Keratinocyte (primary cell): ENCODE measurements at regions not wholly inside any gene's neighbourhood (a gene's known extent, or its start where the extent isn't known, plus 50 kb on each side); places are given as distances from the start of the nearest gene placed in this dataset.

Experiments used
- DNase-seq: peaks from one replicate; pipeline ENCODE4 v3.0.0-alpha.2; 2011; ENCODE audit warnings: low read depth, missing footprints, low spot score
- FAIRE-seq: peaks from 2 replicates; lab custom pipeline; 2011; peaks lifted over from hg19 to GRCh38; lab: Jason Lieb, UNC
- H2AFZ ChIP-seq: 2 replicates; pipeline ENCODE4 v1.6.0; 2012; ENCODE audit warnings: low read length, control low read depth, inconsistent platforms; ENCODE audit not compliant: control insufficient read depth
- H3K27ac ChIP-seq: 2 replicates; pipeline ENCODE4 v1.5.1; 2011; ENCODE audit warnings: low read length; ENCODE audit not compliant: control insufficient read depth, insufficient read depth
- H3K27me3 ChIP-seq: 3 replicates; pipeline ENCODE4 v1.6.0; 2011; ENCODE audit warnings: low read length; ENCODE audit not compliant: control insufficient read depth, insufficient read depth; ENCODE audit errors: extremely low read depth
- H3K36me3 ChIP-seq, 2 experiments: 2 replicates in 1 of 2; 3 replicates in 1 of 2; pipeline ENCODE4 v1.5.1; 2011; ENCODE audit warnings: low read length in 2 of 2, mild to moderate bottlenecking in 1 of 2; ENCODE audit not compliant: control insufficient read depth in 2 of 2, insufficient read depth in 2 of 2; ENCODE audit errors: extremely low read depth in 1 of 2
- H3K4me1 ChIP-seq: 3 replicates; pipeline ENCODE4 v1.5.1; 2011; ENCODE audit warnings: low read length; ENCODE audit not compliant: control insufficient read depth, insufficient read depth; ENCODE audit errors: extremely low read depth
- H3K4me2 ChIP-seq: 3 replicates; pipeline ENCODE4 v1.6.0; 2011; ENCODE audit warnings: low read depth, low read length; ENCODE audit not compliant: control insufficient read depth, insufficient read depth; ENCODE audit errors: extremely low read depth
- H3K4me3 ChIP-seq, 3 experiments: fragments of 200-600 bp in 1 of 3; sonication (generic) in 1 of 3; 2 replicates in 2 of 3; 3 replicates in 1 of 3; pipeline ENCODE4 v1.5.1; 2011 to 2016; ENCODE audit warnings: low read length in 3 of 3, mild to moderate bottlenecking in 3 of 3, control low read depth in 2 of 3, inconsistent platforms in 1 of 3, low read depth in 1 of 3, mixed read lengths in 1 of 3, mixed run types in 1 of 3, moderate library complexity in 1 of 3; ENCODE audit not compliant: control insufficient read depth in 2 of 3, insufficient read depth in 2 of 3; ENCODE audit errors: extremely low read depth in 1 of 3
- H3K79me2 ChIP-seq: 2 replicates; pipeline ENCODE4 v1.6.0; 2012; ENCODE audit warnings: low read length; ENCODE audit not compliant: control insufficient read depth, insufficient read depth
- H3K9ac ChIP-seq: 3 replicates; pipeline ENCODE4 v1.6.0; 2011; ENCODE audit warnings: low read length; ENCODE audit not compliant: control insufficient read depth, insufficient read depth; ENCODE audit errors: extremely low read depth
- H3K9me1 ChIP-seq: 3 replicates; pipeline ENCODE4 v1.6.0; 2011; ENCODE audit warnings: low read length; ENCODE audit not compliant: control insufficient read depth, insufficient read depth; ENCODE audit errors: extremely low read depth
- H3K9me3 ChIP-seq: 2 replicates; pipeline ENCODE4 v1.5.1; 2012; ENCODE audit warnings: low read depth, low read length; ENCODE audit not compliant: control insufficient read depth
- H4K20me1 ChIP-seq: 3 replicates; pipeline ENCODE4 v1.6.0; 2011; ENCODE audit warnings: low read length; ENCODE audit not compliant: control insufficient read depth, insufficient read depth; ENCODE audit errors: extremely low read depth
- EZH2 ChIP-seq: IDR thresholded peaks from one replicate; pipeline ENCODE4 v1.6.1; 2012; ENCODE audit warnings: inconsistent platforms, mild to moderate bottlenecking, low read length, moderate library complexity
- dilution Hi-C: fragments of 300-500 bp; cut with MboI; formaldehyde crosslinking; loops from one replicate; pipeline ENCODE4 v1.7.0; 2020; ENCODE audit warnings: low sequenced_read_pairs; ENCODE audit not compliant: extremely low pct_ligation_motif_present
- TF ChIP-seq, protein P1 (sequence below), 3 experiments: IDR thresholded peaks in 1 of 3; conservative IDR thresholded peaks in 1 of 3; optimal IDR thresholded peaks in 1 of 3; 2 replicates in 2 of 3; 3 replicates in 1 of 3; pipeline versions ENCODE3 to v1.5.1; 2011; ENCODE audit warnings: low read length in 3 of 3, mild to moderate bottlenecking in 3 of 3, moderate library complexity in 2 of 3, control low read depth in 1 of 3, inconsistent platforms in 1 of 3; ENCODE audit not compliant: insufficient read depth in 2 of 3; ENCODE audit errors: extremely low read depth in 1 of 3

DNA sequence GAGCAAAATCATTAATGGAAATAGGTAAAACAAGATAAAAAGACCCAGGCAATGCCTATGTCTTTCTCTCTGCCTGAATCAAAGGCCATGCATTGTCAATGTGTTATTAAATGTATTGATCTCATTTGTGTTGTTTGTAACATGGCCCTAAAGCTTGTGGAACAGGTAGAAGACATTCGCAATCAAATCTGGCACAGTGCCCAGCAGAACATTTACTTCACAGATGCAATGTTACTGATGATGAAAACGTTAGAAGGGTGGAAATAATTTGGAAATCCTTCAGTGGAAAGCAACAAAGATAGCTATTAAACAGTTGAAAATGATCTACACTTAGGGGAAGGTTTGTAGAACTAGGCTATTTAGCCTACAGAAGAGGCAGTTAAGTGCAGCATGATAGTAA, 368.2 kb downstream of the EPHA4 start:
- TF ChIP-seq, protein P1, sequence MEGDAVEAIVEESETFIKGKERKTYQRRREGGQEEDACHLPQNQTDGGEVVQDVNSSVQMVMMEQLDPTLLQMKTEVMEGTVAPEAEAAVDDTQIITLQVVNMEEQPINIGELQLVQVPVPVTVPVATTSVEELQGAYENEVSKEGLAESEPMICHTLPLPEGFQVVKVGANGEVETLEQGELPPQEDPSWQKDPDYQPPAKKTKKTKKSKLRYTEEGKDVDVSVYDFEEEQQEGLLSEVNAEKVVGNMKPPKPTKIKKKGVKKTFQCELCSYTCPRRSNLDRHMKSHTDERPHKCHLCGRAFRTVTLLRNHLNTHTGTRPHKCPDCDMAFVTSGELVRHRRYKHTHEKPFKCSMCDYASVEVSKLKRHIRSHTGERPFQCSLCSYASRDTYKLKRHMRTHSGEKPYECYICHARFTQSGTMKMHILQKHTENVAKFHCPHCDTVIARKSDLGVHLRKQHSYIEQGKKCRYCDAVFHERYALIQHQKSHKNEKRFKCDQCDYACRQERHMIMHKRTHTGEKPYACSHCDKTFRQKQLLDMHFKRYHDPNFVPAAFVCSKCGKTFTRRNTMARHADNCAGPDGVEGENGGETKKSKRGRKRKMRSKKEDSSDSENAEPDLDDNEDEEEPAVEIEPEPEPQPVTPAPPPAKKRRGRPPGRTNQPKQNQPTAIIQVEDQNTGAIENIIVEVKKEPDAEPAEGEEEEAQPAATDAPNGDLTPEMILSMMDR (optimal IDR thresholded peaks at IDR 0.05 in 1 of 3, IDR thresholded peaks at IDR 0.05 in 1 of 3, conservative IDR thresholded peaks at IDR 0.05 in 1 of 3; ENCODE audit: extremely low read depth in 1 of 3, insufficient read depth in 2 of 3, low read length in 3 of 3): no peak
- no peak for TF ChIP-seq EZH2
- Histone ChIP-seq H3K9me1 (no peaks in the 10 kb centered on the region), H3K27ac (no peak overlapping the region), H3K36me3 (no peaks in the 10 kb centered on the region), H3K9me3 (no peaks in the 10 kb centered on the region), H2AFZ (no peak overlapping the region), H3K79me2 (no peaks in the 10 kb centered on the region), H3K27me3 (no peaks in the 10 kb centered on the region), H3K4me1 (no peaks in the 10 kb centered on the region), H3K9ac (no peak overlapping the region), H3K4me2 (no peak overlapping the region), H3K4me3 (no peak overlapping the region), H4K20me1 (no peaks in the 10 kb centered on the region)
- FAIRE-seq (no peak), DNase-seq (no peak)
- dilution Hi-C loops: no loop called here

DNA sequence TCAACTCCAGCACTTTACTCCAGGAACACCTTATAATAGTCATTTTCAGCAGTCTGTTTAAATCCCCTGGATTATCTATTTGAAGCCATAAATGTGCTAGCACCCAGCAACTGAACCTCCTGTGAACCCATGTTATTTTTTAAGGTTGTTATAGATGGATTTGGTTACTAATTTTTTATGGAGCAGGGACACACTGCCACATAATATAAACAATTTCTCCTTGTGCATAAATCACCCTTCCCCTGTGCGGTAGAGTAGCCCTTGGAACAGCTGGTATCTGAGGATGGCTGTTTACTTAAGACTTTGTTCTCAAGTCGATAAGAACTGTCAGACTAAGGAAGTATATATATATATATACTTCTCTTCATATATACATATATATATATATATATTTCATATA, 367.4 kb downstream of the EPHA4 start:
- Histone ChIP-seq H3K36me3 (no peaks in the 10 kb centered on the region), H3K4me2 (no peak overlapping the region), H2AFZ (no peak overlapping the region), H3K4me3 (no peak overlapping the region), H3K4me1 (no peaks in the 10 kb centered on the region), H4K20me1 (no peaks in the 10 kb centered on the region), H3K9me1 (no peaks in the 10 kb centered on the region), H3K9ac (no peak overlapping the region), H3K27me3 (no peaks in the 10 kb centered on the region), H3K9me3 (no peaks in the 10 kb centered on the region), H3K79me2 (no peaks in the 10 kb centered on the region), H3K27ac (no peak overlapping the region)
- TF ChIP-seq, protein P1 (optimal IDR thresholded peaks at IDR 0.05 in 1 of 3, IDR thresholded peaks at IDR 0.05 in 1 of 3, conservative IDR thresholded peaks at IDR 0.05 in 1 of 3; ENCODE audit: extremely low read depth in 1 of 3, insufficient read depth in 2 of 3, low read length in 3 of 3): no peak
- TF ChIP-seq EZH2: no peak
- FAIRE-seq: no peak
- no peak for DNase-seq
- dilution Hi-C loops: no loop called here
